ENCODE measurements at regions not wholly inside any gene's neighbourhood (a gene's known extent, or its start where the extent isn't known, plus 50 kb on each side); places are given as distances from the start of the nearest gene placed in this dataset.
"Not testable (repeated sequence)": the region's sequence is repeated elsewhere in the genome, so short reads cannot be mapped to it uniquely, and the experiment has no call there.

GRCh38 chrX:14984425-14984824, 111.2 kb downstream of the MOSPD2 start:
- POLR2A ChIA-PET; H3K4me1 ChIP-seq (ENCODE audit: control insufficient read depth, insufficient read depth, low read length); H3K36me3 ChIP-seq (ENCODE audit: control insufficient read depth in 2 of 2, insufficient read depth in 1 of 2, low read length in 2 of 2); H3K27ac ChIP-seq (ENCODE audit: extremely low read depth, low read depth, low read length); H3K4me3 ChIP-seq (ENCODE audit: low read depth, low read length); H3K9me3 ChIP-seq (ENCODE audit: control insufficient read depth, insufficient read depth, low read depth, low read length): not testable (repeated sequence)
- TF ChIP-seq ZNF555 (tag by site-specific recombination; conservative IDR thresholded peaks at IDR 0.05) (peak; percentile 37), ZNF394 (tag by site-specific recombination; IDR thresholded peaks at IDR 0.05; ENCODE audit: borderline replicate concordance) (peak; percentile 46; the same call in 1 of the 2 replicates), ZNF140 (tag by site-specific recombination; IDR thresholded peaks at IDR 0.05) (peak; percentile 15; the same call in 1 of the 2 replicates), ZNF202 (tag by site-specific recombination; IDR thresholded peaks at IDR 0.05; ENCODE audit: borderline replicate concordance) (0 out of 2 replicates have a peak, but pooled peaks have one; percentile 50), ZBTB8A (tag by site-specific recombination; IDR thresholded peaks at IDR 0.05) (0 out of 2 replicates have a peak, but pooled peaks have one; percentile 19), ZNF426 (tag by site-specific recombination; IDR thresholded peaks at IDR 0.05) (peak; percentile 41), ZNF518A (tag by site-specific recombination; conservative IDR thresholded peaks at IDR 0.05; ENCODE audit: low read depth) (peak; percentile 59; the same call in 1 of the 2 replicates), ZNF623 (tag by site-specific recombination; IDR thresholded peaks at IDR 0.05) (0 out of 2 replicates have a peak, but pooled peaks have one; percentile 13)
- TF ChIP-seq, protein P1, sequence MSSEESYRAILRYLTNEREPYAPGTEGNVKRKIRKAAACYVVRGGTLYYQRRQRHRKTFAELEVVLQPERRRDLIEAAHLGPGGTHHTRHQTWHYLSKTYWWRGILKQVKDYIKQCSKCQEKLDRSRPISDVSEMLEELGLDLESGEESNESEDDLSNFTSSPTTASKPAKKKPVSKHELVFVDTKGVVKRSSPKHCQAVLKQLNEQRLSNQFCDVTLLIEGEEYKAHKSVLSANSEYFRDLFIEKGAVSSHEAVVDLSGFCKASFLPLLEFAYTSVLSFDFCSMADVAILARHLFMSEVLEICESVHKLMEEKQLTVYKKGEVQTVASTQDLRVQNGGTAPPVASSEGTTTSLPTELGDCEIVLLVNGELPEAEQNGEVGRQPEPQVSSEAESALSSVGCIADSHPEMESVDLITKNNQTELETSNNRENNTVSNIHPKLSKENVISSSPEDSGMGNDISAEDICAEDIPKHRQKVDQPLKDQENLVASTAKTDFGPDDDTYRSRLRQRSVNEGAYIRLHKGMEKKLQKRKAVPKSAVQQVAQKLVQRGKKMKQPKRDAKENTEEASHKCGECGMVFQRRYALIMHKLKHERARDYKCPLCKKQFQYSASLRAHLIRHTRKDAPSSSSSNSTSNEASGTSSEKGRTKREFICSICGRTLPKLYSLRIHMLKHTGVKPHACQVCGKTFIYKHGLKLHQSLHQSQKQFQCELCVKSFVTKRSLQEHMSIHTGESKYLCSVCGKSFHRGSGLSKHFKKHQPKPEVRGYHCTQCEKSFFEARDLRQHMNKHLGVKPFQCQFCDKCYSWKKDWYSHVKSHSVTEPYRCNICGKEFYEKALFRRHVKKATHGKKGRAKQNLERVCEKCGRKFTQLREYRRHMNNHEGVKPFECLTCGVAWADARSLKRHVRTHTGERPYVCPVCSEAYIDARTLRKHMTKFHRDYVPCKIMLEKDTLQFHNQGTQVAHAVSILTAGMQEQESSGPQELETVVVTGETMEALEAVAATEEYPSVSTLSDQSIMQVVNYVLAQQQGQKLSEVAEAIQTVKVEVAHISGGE (tag by site-specific recombination; conservative IDR thresholded peaks at IDR 0.05; ENCODE audit: low read depth) = peak; percentile 39
- CTCF ChIA-PET = interaction anchor here (0.7 kb wide), 1 partner anchor 35 kb away, joined by 3 read pairs; no protein-coding TSS in a partner anchor

Data from HEK293 (cell line).